Activated CD8-positive, alpha-beta memory T cell treated with anti-CD3 and anti-CD28 coated beads for 36 hours (primary cell): ENCODE measurements at regions not wholly inside any gene's neighbourhood (a gene's known extent, or its start where the extent isn't known, plus 50 kb on each side); places are given as distances from the start of the nearest gene placed in this dataset.
"Not testable (repeated sequence)": the region's sequence is repeated elsewhere in the genome, so short reads cannot be mapped to it uniquely, and the experiment has no call there.

Experiments
- CTCF ChIA-PET: fragments of 350-600 bp; sonication (Branson Sonifier 250); formaldehyde crosslinking; loops from one replicate; lab custom pipeline; 2021; ENCODE audit warnings: antibody characterized with exemption; lab: Charles Lee
- POLR2A ChIA-PET: fragments of 350-600 bp; sonication (Branson Sonifier 250); formaldehyde crosslinking; loops from one replicate; lab custom pipeline; 2021; ENCODE audit warnings: antibody characterized with exemption; lab: Charles Lee

DNA sequence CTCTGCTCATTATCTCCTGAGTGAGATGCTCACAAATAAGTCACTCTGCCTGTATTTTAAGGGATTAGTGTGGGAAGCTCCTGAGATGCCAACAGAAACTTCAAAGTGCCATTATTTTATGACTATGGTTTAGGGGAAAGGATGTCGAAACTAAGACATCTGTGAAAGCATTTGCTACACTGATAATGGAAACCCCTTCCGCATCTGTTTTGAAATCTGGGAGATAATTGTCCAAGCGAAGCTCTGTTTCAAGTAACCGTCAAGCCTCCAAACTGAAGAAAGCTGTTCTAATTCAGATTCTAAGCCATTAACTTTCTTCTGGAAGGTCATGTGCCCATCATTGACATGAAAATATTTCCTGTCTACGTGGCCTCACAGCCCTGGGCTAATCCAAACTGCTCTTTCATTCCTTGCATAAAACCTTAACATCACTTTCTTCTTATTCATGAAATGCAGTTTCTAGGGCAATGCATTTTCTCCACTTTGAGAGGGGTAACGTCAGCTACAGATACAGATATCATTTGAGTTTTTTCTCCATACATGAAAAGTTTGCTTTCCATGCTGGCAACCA is 932.0 kb downstream of the C6orf118 start:
- CTCF ChIA-PET = no interaction called here
- POLR2A ChIA-PET = no interaction called here

GRCh38 chr6:164370773-164371172 is 938.6 kb downstream of the C6orf118 start:
- POLR2A ChIA-PET = no interaction called here
- CTCF ChIA-PET = no interaction called here

- ChIA-PET CTCF (no interaction called here), POLR2A (no interaction called here)
Measured at GRCh38 chr6:164359441-164359840, 944.9 kb downstream of the QKI start.

DNA sequence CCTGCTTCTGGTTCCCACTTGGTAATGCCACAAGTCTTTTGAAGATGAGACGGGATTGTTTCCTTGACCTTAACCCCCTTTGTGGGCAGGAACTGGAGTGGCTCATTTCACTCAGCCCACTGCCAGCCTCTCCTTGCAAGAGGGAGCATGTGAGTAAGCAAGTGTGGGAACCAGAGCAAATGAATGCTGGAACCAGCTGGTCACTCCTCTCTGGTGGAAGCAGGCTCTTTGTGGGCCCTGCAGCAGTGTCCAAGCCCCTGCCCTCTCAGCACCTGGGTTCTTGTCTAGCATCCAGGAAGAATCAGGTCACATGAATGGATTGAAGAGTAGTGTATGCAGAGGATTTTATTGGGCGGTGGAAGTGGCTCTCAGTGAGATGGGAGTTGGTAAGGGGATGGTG is 944.5 kb downstream of the QKI start:
- POLR2A ChIA-PET = no interaction called here

GRCh38 chr6:164356814-164357213 is 942.3 kb downstream of the QKI start:
- ChIA-PET POLR2A (no interaction called here), CTCF (no interaction called here)

More for the DNA sequence above, 944.5 kb downstream of the QKI start:
- CTCF ChIA-PET = no interaction called here

DNA sequence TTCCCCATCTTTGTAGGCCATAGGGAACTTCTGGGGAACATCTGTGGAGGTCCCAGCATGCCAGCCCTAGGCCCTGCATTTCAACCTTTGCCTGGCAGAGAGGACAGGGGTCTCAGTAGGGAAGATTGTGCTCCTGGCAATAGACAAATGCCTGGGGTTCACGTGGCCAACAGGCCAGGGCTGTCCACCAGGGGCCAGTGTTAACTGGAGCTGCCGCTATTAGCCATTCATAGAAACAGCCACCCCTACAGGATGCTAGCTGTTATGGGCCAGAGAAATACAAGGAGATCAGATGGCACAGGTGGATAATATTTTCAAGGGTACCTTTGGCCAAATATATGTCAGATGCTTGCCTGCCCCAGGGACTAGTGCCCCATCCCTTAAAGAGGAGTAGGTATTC is 932.9 kb downstream of the QKI start:
- ChIA-PET POLR2A (no interaction called here), CTCF (no interaction called here)

GRCh38 chr6:164346631-164347030 is 932.1 kb downstream of the QKI start:
- ChIA-PET CTCF (interaction anchor here (0.6 kb wide), 1 partner anchor 109 kb away, joined by 3 read pairs; no protein-coding TSS in a partner anchor), POLR2A (no interaction called here)

DNA sequence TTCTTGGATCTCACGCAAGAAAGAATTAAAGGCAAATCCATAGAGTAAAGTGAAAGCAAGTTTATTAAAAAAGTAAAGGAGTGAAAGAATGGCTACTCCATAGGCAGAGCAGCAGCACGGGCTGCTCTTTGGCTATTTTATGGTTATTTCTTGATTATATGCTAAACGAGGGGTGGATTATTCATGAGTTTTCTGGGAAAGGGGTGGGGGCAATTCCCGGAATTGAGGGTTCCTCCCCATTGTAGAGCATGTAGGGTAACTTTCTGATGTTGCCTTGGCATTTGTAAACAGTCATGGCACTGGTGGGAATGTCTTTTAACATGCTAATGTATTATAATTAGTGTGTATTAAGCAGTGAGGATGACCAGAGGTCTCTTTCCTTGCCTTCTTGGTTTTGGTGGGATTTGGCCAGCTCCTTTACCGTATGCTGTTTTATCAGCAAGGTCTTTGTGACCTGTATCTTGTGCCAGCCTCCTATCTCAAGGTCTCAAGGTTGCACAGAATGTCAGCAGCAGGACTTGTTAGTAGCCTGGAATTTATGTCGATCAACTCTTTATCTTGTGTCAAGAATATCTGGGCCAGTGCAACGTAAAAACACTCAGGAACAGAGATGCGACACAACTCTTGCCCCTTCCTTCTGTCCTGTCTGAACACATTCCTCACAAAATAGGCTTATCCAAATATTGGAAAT is 931.4 kb downstream of the QKI start:
- ChIA-PET CTCF (interaction anchor here (0.6 kb wide), 1 partner anchor 109 kb away, joined by 3 read pairs; no protein-coding TSS in a partner anchor), POLR2A (no interaction called here)

- POLR2A ChIA-PET = no interaction called here
- CTCF ChIA-PET = no interaction called here
Measured at GRCh38 chr6:164345327-164345726, 930.8 kb downstream of the QKI start.

DNA sequence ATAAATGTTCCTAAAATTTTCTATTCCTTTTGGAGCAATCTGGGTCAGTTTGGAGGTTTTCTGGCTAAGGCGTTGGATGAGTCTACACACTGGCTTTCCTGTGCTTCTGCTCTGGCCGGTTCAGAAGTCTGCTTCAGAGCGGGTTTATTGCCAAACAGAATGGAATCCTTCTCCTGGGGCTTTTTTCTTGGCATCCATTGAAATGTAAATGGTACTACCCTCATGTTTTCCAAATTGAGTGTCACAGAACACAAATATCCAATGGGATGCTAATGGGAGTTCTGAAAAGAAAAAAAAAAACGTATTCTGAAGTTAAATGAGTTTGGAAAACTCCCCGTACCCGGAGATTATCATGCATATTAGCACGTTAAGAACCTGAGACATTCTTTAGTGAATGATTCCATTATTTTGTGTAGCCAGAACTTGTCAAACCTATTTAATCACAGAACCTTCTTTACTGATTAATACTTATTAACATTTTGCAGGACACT is 930.3 kb downstream of the QKI start:
- ChIA-PET CTCF (no interaction called here), POLR2A (no interaction called here)

DNA sequence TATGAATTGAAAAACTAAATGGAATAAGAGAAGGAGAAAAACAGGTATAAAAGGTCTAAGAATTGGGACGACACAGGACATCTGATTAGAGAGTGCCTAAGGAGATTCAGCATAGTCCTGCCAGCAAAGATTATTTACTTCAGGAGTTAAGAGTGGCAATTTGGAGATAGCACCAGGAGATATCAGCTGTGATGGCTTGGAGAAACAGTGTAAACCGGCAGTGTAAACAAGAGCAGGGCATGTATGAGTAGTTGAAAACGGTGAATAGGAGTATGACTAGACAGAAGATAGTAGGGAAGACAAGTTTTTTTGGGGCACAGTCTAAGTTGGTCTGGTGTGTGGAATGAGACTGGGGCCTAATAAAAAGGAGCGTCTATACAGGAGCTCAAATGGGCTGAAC is 924.9 kb downstream of the QKI start:
- CTCF ChIA-PET, POLR2A ChIA-PET: not testable (repeated sequence)

GRCh38 chr6:164337925-164338397 is 923.4 kb downstream of the QKI start:
- ChIA-PET POLR2A (no interaction called here), CTCF (no interaction called here)

DNA sequence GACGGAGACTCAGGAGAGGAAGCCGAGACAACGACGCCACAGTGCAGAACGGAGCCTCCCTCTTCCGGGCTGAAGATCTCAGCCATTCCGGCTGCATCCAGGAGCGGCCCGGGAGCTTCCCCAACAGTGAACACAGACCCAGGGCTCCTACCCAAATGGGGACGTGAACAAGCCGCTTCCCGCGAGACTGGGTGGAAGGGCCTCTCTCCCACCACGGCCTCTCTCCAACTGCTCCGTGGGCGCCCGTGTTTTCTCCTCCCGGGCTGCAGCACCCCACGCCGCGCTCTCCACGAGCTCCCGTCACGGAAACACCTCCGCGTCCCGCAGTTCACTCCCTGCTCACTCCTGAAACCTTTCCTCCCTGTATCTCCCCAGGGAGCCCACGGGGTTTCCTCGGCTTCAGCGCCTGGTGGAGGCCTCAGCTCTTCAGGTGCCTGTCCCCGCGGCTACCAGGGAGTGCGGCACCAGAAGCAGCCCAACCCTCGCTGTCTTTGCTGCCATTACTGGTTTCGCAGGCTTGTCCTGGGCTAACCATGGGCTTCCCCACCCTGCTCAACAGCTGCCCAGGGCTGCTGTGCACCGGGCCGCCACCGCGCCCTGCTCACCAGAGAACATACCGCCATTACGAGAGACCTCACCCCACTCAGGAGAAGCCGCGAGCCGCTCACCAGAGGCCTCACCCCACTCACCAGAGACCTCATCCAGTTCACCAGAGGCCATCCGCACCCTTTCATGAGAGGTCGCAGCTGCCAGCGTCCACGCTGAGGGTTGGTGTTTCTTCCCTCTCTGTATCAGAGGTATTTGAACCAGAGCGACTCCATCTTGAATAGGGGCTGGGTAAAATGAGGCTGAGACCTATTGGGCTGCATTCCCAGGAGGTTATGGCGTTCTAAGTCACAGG is 922.8 kb downstream of the QKI start:
- ChIA-PET CTCF (no interaction called here), POLR2A (no interaction called here)

- ChIA-PET CTCF (no interaction called here), POLR2A (no interaction called here)
Measured at GRCh38 chr6:164336455-164336854, 921.9 kb downstream of the QKI start.

GRCh38 chr6:164331026-164331425 is 916.5 kb downstream of the QKI start:
- ChIA-PET POLR2A (no interaction called here), CTCF (no interaction called here)

DNA sequence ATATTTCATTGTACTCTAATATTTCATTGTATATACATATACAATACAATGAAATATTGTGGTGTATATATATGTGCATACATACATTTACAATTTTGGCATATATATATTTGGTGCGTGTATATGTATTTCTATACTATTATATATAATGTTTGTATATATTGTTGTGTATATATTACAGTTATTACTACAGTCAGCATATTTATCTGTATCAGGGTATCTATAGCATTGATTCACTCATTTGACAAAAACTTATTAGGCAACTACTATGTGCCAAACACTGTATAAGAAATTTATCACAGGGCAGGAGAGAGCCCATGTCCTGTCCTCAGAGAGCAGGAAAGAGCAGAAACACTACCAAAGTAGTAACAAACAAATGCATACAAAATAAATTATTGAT is 910.6 kb downstream of the QKI start:
- ChIA-PET POLR2A (no interaction called here), CTCF (no interaction called here)

- ChIA-PET CTCF (no interaction called here), POLR2A (no interaction called here)
Measured at GRCh38 chr6:164322533-164322932, 908.0 kb downstream of the QKI start.

- ChIA-PET POLR2A (no interaction called here), CTCF (no interaction called here)
Measured at GRCh38 chr6:164321297-164321696, 906.8 kb downstream of the QKI start.

- POLR2A ChIA-PET = no interaction called here
- CTCF ChIA-PET = no interaction called here
Measured at GRCh38 chr6:164315376-164315775, 900.9 kb downstream of the QKI start.

GRCh38 chr6:164308339-164308738 is 893.8 kb downstream of the QKI start:
- POLR2A ChIA-PET = no interaction called here
- CTCF ChIA-PET = no interaction called here
